Keratinocyte (primary cell): ENCODE measurements at regions not wholly inside any gene's neighbourhood (a gene's known extent, or its start where the extent isn't known, plus 50 kb on each side); places are given as distances from the start of the nearest gene placed in this dataset.

Source experiments
- EZH2 ChIP-seq: IDR thresholded peaks from one replicate; pipeline ENCODE4 v1.6.1; 2012; ENCODE audit warnings: inconsistent platforms, mild to moderate bottlenecking, low read length, moderate library complexity
- TF ChIP-seq, protein P1 (sequence below), 3 experiments: IDR thresholded peaks in 1 of 3; conservative IDR thresholded peaks in 1 of 3; optimal IDR thresholded peaks in 1 of 3; 2 replicates in 2 of 3; 3 replicates in 1 of 3; pipeline versions ENCODE3 to v1.5.1; 2011; ENCODE audit warnings: low read length in 3 of 3, mild to moderate bottlenecking in 3 of 3, moderate library complexity in 2 of 3, control low read depth in 1 of 3, inconsistent platforms in 1 of 3; ENCODE audit not compliant: insufficient read depth in 2 of 3; ENCODE audit errors: extremely low read depth in 1 of 3

DNA sequence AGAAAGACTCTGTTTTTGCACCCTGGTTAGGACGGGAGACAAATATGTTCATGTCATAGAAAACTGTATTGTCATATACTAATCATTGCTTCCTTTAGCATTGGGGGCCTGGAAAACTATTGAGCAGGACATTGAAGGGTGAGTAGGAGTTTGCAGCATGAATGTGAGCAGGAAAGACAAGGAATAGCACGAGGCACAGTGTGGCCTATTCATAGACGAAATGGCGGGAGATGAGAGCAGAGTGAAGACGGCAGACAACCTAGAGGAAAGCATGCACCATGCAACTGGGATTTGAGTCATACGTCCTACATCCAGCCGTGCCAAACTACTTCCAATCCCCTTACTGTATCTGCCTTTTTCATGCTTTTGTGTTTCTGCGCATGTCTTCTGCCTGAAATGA, 508.1 kb downstream of the NTRK3 start:
- TF ChIP-seq, protein P1, sequence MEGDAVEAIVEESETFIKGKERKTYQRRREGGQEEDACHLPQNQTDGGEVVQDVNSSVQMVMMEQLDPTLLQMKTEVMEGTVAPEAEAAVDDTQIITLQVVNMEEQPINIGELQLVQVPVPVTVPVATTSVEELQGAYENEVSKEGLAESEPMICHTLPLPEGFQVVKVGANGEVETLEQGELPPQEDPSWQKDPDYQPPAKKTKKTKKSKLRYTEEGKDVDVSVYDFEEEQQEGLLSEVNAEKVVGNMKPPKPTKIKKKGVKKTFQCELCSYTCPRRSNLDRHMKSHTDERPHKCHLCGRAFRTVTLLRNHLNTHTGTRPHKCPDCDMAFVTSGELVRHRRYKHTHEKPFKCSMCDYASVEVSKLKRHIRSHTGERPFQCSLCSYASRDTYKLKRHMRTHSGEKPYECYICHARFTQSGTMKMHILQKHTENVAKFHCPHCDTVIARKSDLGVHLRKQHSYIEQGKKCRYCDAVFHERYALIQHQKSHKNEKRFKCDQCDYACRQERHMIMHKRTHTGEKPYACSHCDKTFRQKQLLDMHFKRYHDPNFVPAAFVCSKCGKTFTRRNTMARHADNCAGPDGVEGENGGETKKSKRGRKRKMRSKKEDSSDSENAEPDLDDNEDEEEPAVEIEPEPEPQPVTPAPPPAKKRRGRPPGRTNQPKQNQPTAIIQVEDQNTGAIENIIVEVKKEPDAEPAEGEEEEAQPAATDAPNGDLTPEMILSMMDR (optimal IDR thresholded peaks at IDR 0.05 in 1 of 3, IDR thresholded peaks at IDR 0.05 in 1 of 3, conservative IDR thresholded peaks at IDR 0.05 in 1 of 3; ENCODE audit: extremely low read depth in 1 of 3, insufficient read depth in 2 of 3, low read length in 3 of 3), result no peak
- TF ChIP-seq EZH2, result no peak
